OCI-LY7 (cell line): ENCODE measurements at regions not wholly inside any gene's neighbourhood (a gene's known extent, or its start where the extent isn't known, plus 50 kb on each side); places are given as distances from the start of the nearest gene placed in this dataset.

Source experiments
- BruUV-seq: library from RNA; stranded (reverse); fragments of 400-500 nt; replicated peaks from 2 replicates; lab custom pipeline; 2021; lab: Mats Ljungman, UMichigan
- CTCF ChIA-PET: fragments of 300-600 bp; sonication (Branson Sonifier 250); formaldehyde crosslinking; loops from one replicate; lab custom pipeline; 2022; ENCODE audit warnings: antibody characterized with exemption; ENCODE audit not compliant: unreplicated experiment; lab: Charles Lee
- POLR2A ChIA-PET: fragments of 300-600 bp; sonication (Branson Sonifier 250); formaldehyde crosslinking; loops from one replicate; lab custom pipeline; 2022; ENCODE audit warnings: antibody characterized with exemption; lab: Charles Lee
- DNase-seq: peaks from one replicate; pipeline ENCODE4 v3.0.0-alpha.2; 2015; ENCODE audit warnings: low spot score
- H2AFZ ChIP-seq: fragments of 200-600 bp; sonication (generic), shearing (Covaris generic); 2 replicates; pipeline ENCODE4 v1.6.1; 2014; ENCODE audit warnings: mild to moderate bottlenecking, antibody characterized with exemption, low read length, moderate library complexity
- H3K27ac ChIP-seq: fragments of 200-600 bp; sonication (generic); 2 replicates; pipeline ENCODE4 v1.5.1; 2014; ENCODE audit warnings: mixed run types, low read depth, mild to moderate bottlenecking, moderate library complexity, low read length, inconsistent platforms; ENCODE audit not compliant: poor library complexity, severe bottlenecking
- H3K36me3 ChIP-seq: fragments of 200-600 bp; sonication (generic); 2 replicates; pipeline ENCODE4 v1.6.1; 2014; ENCODE audit warnings: mild to moderate bottlenecking, antibody characterized with exemption, low read length, moderate library complexity, mixed read lengths; ENCODE audit not compliant: insufficient read depth
- H3K4me1 ChIP-seq: fragments of 200-600 bp; sonication (generic); 2 replicates; pipeline ENCODE4 v1.5.1; 2014; ENCODE audit warnings: mild to moderate bottlenecking, low read length; ENCODE audit not compliant: insufficient read depth, poor library complexity, severe bottlenecking
- H3K4me2 ChIP-seq: fragments of 200-600 bp; sonication (generic); 2 replicates; pipeline ENCODE4 v1.6.1; 2014; ENCODE audit warnings: mild to moderate bottlenecking, low read length
- H3K4me3 ChIP-seq: fragments of 200-600 bp; sonication (generic); 2 replicates; pipeline ENCODE4 v1.5.1; 2014; ENCODE audit warnings: mild to moderate bottlenecking, low read depth, low read length; ENCODE audit not compliant: poor library complexity, severe bottlenecking
- H3K79me2 ChIP-seq: fragments of 200-600 bp; sonication (generic); 2 replicates; pipeline ENCODE4 v1.6.1; 2016; ENCODE audit warnings: low read depth, mild to moderate bottlenecking, low read length, moderate library complexity, mixed read lengths; ENCODE audit not compliant: insufficient read depth
- H3K9me2 ChIP-seq: fragments of 200-600 bp; sonication (generic); 2 replicates; pipeline ENCODE4 v1.6.1; 2016; ENCODE audit warnings: mild to moderate bottlenecking, low read length, mixed read lengths; ENCODE audit not compliant: insufficient read depth
- H3K9me3 ChIP-seq: fragments of 200-600 bp; sonication (generic); 2 replicates; pipeline ENCODE4 v1.6.1; 2014; ENCODE audit warnings: mild to moderate bottlenecking, mixed run types, low read length, mixed read lengths
- H4K20me1 ChIP-seq: fragments of 200-600 bp; sonication (generic); 2 replicates; pipeline ENCODE4 v1.6.1; 2014; ENCODE audit warnings: mild to moderate bottlenecking, antibody characterized with exemption, low read length, moderate library complexity, mixed read lengths; ENCODE audit not compliant: insufficient read depth
- EZH2phosphoT487 ChIP-seq: fragments of 200-600 bp; sonication (generic); IDR thresholded peaks from 2 replicates; pipeline ENCODE4 v1.6.1; 2018; ENCODE audit warnings: low read depth, borderline replicate concordance, mild to moderate bottlenecking, mixed run types, antibody characterized with exemption, low read length, moderate library complexity, mixed read lengths
- intact Hi-C: fragments of 100-400 bp; cut with micrococcal nuclease; formaldehyde crosslinking; loops from one replicate; pipeline ENCODE4 v1.10.0; 2022; ENCODE audit not compliant: unreplicated experiment
- TF ChIP-seq, protein P1 (sequence below): fragments of 200-600 bp; sonication (generic); conservative IDR thresholded peaks from 2 replicates; pipeline ENCODE4 v1.5.1; 2014; ENCODE audit warnings: mild to moderate bottlenecking, antibody characterized with exemption, low read length, moderate library complexity, mixed read lengths

DNA sequence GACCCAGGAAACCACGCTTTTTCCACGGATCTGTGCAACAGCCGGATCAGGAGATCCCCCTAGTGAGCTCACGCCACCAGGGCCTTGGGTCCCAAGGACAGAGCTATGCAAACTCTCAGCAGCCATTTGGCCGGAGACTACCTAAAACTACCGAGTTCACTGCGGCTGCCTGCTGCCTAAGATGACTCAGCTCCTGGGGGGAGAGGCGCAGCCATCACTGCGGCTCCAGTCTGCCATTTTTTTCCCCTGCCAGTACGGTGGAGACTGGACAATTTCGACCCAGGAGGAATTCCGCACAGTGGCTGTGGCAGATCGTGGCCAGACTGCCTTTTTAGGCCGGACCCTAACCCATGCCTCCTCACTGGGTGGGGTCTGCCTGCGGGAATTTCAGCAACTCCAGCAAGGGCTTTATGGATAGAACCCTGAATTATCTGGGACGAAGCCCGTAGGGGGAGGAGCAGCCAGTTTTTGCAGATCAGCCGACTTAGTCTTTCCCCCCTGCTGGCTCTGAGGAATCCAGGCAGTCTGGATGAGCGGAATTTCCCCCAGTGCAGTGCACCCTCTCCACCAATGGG is 424.9 kb upstream of the UBE2E3 start:
- ChIA-PET POLR2A (no interaction called here), CTCF (no interaction called here)
- Histone ChIP-seq H3K36me3 (no peaks in the 10 kb centered on the region), H3K4me3 (no peak overlapping the region), H3K79me2 (no peaks in the 10 kb centered on the region), H3K9me2 (no peaks in the 10 kb centered on the region), H3K4me1 (no peaks in the 10 kb centered on the region), H3K27ac (no peak overlapping the region), H4K20me1 (no peaks in the 10 kb centered on the region), H2AFZ (no peak overlapping the region), H3K9me3 (no peaks in the 10 kb centered on the region), H3K4me2 (no peak overlapping the region)
- no peak for DNase-seq
- TF ChIP-seq EZH2phosphoT487, result no peak
- TF ChIP-seq, protein P1, sequence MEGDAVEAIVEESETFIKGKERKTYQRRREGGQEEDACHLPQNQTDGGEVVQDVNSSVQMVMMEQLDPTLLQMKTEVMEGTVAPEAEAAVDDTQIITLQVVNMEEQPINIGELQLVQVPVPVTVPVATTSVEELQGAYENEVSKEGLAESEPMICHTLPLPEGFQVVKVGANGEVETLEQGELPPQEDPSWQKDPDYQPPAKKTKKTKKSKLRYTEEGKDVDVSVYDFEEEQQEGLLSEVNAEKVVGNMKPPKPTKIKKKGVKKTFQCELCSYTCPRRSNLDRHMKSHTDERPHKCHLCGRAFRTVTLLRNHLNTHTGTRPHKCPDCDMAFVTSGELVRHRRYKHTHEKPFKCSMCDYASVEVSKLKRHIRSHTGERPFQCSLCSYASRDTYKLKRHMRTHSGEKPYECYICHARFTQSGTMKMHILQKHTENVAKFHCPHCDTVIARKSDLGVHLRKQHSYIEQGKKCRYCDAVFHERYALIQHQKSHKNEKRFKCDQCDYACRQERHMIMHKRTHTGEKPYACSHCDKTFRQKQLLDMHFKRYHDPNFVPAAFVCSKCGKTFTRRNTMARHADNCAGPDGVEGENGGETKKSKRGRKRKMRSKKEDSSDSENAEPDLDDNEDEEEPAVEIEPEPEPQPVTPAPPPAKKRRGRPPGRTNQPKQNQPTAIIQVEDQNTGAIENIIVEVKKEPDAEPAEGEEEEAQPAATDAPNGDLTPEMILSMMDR, result no peak
- intact Hi-C loops, result no loop called here
- BruUV-seq, result no TSS peak

DNA sequence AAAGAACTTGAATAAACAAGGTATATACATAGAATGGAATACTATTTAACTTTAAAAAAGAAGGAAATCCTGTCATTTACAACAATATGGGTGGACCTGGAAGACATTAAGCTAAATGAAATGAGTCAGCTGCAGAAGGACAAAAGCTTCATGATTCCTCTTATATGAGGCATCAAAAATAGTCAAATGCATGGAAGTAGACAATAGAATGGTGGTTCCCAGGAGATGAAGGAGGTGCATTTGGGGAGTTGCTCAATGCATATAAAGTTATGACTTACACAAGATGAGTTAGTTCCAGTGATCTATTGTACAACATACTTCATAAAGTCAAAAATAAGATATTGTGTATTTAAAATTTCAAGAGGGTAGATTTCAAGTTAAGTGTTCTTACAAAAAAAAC is 426.1 kb upstream of the UBE2E3 start:
- Histone ChIP-seq H3K9me2 (no peaks in the 10 kb centered on the region), H3K27ac (no peak overlapping the region), H3K36me3 (no peaks in the 10 kb centered on the region), H3K4me3 (no peak overlapping the region), H3K9me3 (no peaks in the 10 kb centered on the region), H3K4me1 (no peaks in the 10 kb centered on the region), H2AFZ (no peak overlapping the region), H3K4me2 (no peak overlapping the region), H3K79me2 (no peaks in the 10 kb centered on the region), H4K20me1 (no peaks in the 10 kb centered on the region)
- intact Hi-C loops, result no loop called here
- TF ChIP-seq EZH2phosphoT487, result no peak
- TF ChIP-seq, protein P1, result no peak
- ChIA-PET POLR2A (no interaction called here), CTCF (no interaction called here)
- no TSS peak for BruUV-seq
- no peak for DNase-seq

DNA sequence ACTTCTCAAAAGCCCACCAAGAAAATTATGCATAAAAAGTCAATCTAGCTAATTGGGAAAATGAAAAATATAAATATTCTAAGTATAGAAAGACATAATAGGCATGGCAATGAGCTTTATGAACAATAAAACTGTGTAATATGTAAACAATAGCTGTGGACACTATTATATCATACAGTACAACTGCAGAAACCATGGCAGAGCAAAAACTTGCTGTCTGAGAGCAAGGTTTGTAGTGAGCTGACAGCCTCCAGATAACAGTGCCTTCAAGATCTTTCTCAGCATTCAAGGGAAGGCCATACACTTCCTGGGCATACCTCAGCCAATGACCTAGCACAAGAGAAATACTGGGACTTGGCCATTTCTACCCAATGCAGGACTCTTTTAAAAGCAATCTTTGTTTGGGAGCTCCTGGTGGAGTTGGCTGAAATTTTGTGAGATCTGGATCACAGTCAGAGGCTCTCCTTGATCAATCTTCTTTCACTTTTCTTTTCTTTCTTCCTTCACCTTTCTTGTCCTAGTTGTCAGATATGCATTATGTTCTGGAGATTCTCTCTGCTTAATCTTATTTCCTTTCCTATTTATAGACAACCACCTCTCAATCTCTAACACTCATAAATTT is 427.2 kb upstream of the UBE2E3 start:
- no peak overlapping the region for H3K4me2 ChIP-seq
- no peaks in the 10 kb centered on the region for H3K79me2 ChIP-seq
- H3K4me1 ChIP-seq, result no peaks in the 10 kb centered on the region
- DNase-seq, result no peak
- no peak overlapping the region for H3K4me3 ChIP-seq
- intact Hi-C loops, result no loop called here
- H2AFZ ChIP-seq, result no peak overlapping the region
- ChIA-PET POLR2A (no interaction called here), CTCF (no interaction called here)
- no peak overlapping the region for H3K27ac ChIP-seq
- no TSS peak for BruUV-seq
- no peaks in the 10 kb centered on the region for H4K20me1 ChIP-seq
- no peaks in the 10 kb centered on the region for H3K36me3 ChIP-seq
- TF ChIP-seq EZH2phosphoT487, result no peak
- TF ChIP-seq, protein P1, result no peak
- no peaks in the 10 kb centered on the region for H3K9me3 ChIP-seq
- H3K9me2 ChIP-seq, result no peaks in the 10 kb centered on the region
